Smooth muscle cell (in vitro differentiated cells): ENCODE measurements at regions not wholly inside any gene's neighbourhood (a gene's known extent, or its start where the extent isn't known, plus 50 kb on each side); places are given as distances from the start of the nearest gene placed in this dataset.

ENCODE experiments used
- DNase-seq: peaks from one replicate; lab custom pipeline; 2025; ENCODE audit not compliant: unreplicated experiment; lab: John Stamatoyannopoulos, UW
- H2AFZ ChIP-seq: fragments of 200-600 bp; sonication (generic); 2 replicates; pipeline ENCODE4 v1.6.0; 2016; ENCODE audit warnings: antibody characterized with exemption, low read depth, mild to moderate bottlenecking
- H3F3A ChIP-seq: fragments of 200-600 bp; sonication (generic); 2 replicates; pipeline ENCODE4 v1.6.0; 2017; ENCODE audit warnings: antibody characterized with exemption, low read depth
- H3K27ac ChIP-seq: fragments of 200-600 bp; sonication (generic); 2 replicates; pipeline ENCODE4 v1.5.1; 2016; ENCODE audit warnings: low read depth, mild to moderate bottlenecking
- H3K27me3 ChIP-seq: fragments of 200-600 bp; sonication (generic); 2 replicates; pipeline ENCODE4 v1.6.1; 2016; ENCODE audit warnings: low read depth, mild to moderate bottlenecking
- H3K36me3 ChIP-seq: fragments of 200-600 bp; sonication (generic); 2 replicates; pipeline ENCODE4 v1.5.1; 2016; ENCODE audit warnings: low read depth
- H3K4me1 ChIP-seq: fragments of 200-600 bp; sonication (generic); 2 replicates; pipeline ENCODE4 v1.5.1; 2016; ENCODE audit warnings: low read depth
- H3K4me2 ChIP-seq: fragments of 200-600 bp; sonication (generic); 2 replicates; pipeline ENCODE4 v1.6.0; 2016; ENCODE audit warnings: mild to moderate bottlenecking
- H3K4me3 ChIP-seq: fragments of 200-600 bp; sonication (generic); 2 replicates; pipeline ENCODE4 v1.5.1; 2016; ENCODE audit warnings: mild to moderate bottlenecking
- H3K79me2 ChIP-seq: fragments of 200-600 bp; sonication (generic); 2 replicates; pipeline ENCODE4 v1.6.0; 2016; ENCODE audit warnings: low read depth, mild to moderate bottlenecking
- H3K9ac ChIP-seq: fragments of 200-600 bp; sonication (generic); 2 replicates; pipeline ENCODE4 v1.6.0; 2016; ENCODE audit warnings: low read depth
- H3K9me3 ChIP-seq: fragments of 200-600 bp; sonication (generic); replicated peaks from 2 replicates; pipeline ENCODE4 v1.5.1; 2016; ENCODE audit warnings: low read depth
- H4K20me1 ChIP-seq: fragments of 200-600 bp; sonication (generic); 2 replicates; pipeline ENCODE4 v1.6.0; 2016; ENCODE audit warnings: low read depth
- CTCF ChIP-seq: fragments of 200-600 bp; sonication (generic); IDR thresholded peaks from 2 replicates; pipeline ENCODE4 v1.5.1; 2017; ENCODE audit warnings: borderline replicate concordance, mild to moderate bottlenecking, antibody characterized with exemption; ENCODE audit not compliant: insufficient read depth, poor library complexity, severe bottlenecking
- WGBS: methylation state at CpG from one replicate; pipeline ENCODE4 v1.1.7; 2016; ENCODE audit warnings: low lambda C conversion rate; 5-methylcytosine and 5-hydroxymethylcytosine counted together

- no peak for TF ChIP-seq CTCF
- Histone ChIP-seq H4K20me1 (no peaks in the 10 kb centered on the region), H3K27me3 (no peaks in the 10 kb centered on the region), H3K9me3 (no peaks in the 10 kb centered on the region), H2AFZ (peak overlapping the region; percentile 74), H3K36me3 (no peaks in the 10 kb centered on the region), H3K79me2 (no peaks in the 10 kb centered on the region), H3K4me2 (no peak overlapping the region), H3K4me3 (no peak overlapping the region), H3K27ac (no peak overlapping the region), H3K9ac (no peak overlapping the region), H3F3A (no peaks in the 10 kb centered on the region), H3K4me1 (no peaks in the 10 kb centered on the region)
- DNase-seq = no peak
- WGBS = 46% methylated on average over 2 of the region's 2 CpGs
Measured at GRCh38 chr6:22432060-22432459, 135.2 kb upstream of the PRL start.

- no peaks in the 10 kb centered on the region for H3K79me2 ChIP-seq
- no peaks in the 10 kb centered on the region for H3K27me3 ChIP-seq
- TF ChIP-seq CTCF = no peak
- no peak overlapping the region for H3K27ac ChIP-seq
- H3K4me1 ChIP-seq = no peaks in the 10 kb centered on the region
- 91% methylated on average over 6 of the region's 6 CpGs for WGBS
- H3K4me2 ChIP-seq = no peak overlapping the region
- H3F3A ChIP-seq = no peaks in the 10 kb centered on the region
- H3K9ac ChIP-seq = no peak overlapping the region
- no peak overlapping the region for H3K4me3 ChIP-seq
- no peaks in the 10 kb centered on the region for H4K20me1 ChIP-seq
- H3K36me3 ChIP-seq = no peaks in the 10 kb centered on the region
- H3K9me3 ChIP-seq = no peaks in the 10 kb centered on the region
- no peak for DNase-seq
- no peak overlapping the region for H2AFZ ChIP-seq
Measured at GRCh38 chr6:22433745-22434144, 135.6 kb upstream of the HDGFL1 start.

- Histone ChIP-seq H3K9ac (no peak overlapping the region), H3K4me3 (no peak overlapping the region), H3K27ac (no peak overlapping the region), H3K79me2 (no peaks in the 10 kb centered on the region), H2AFZ (no peak overlapping the region), H3K36me3 (no peaks in the 10 kb centered on the region), H4K20me1 (no peaks in the 10 kb centered on the region), H3K4me2 (no peak overlapping the region), H3K9me3 (no peaks in the 10 kb centered on the region), H3F3A (peaks cover under 1% of the 10 kb centered on the region), H3K27me3 (no peaks in the 10 kb centered on the region), H3K4me1 (no peaks in the 10 kb centered on the region)
- no peak for TF ChIP-seq CTCF
- 91% methylated on average over 4 of the region's 4 CpGs for WGBS
- DNase-seq = no peak
Measured at GRCh38 chr6:22435151-22435550, 134.2 kb upstream of the HDGFL1 start.

- no peaks in the 10 kb centered on the region for H4K20me1 ChIP-seq
- DNase-seq = no peak
- H2AFZ ChIP-seq = no peak overlapping the region
- H3K9me3 ChIP-seq = no peaks in the 10 kb centered on the region
- no peak overlapping the region for H3K9ac ChIP-seq
- H3K36me3 ChIP-seq = no peaks in the 10 kb centered on the region
- H3F3A ChIP-seq = peaks cover 5% of the 10 kb centered on the region
- H3K27me3 ChIP-seq = no peaks in the 10 kb centered on the region
- H3K4me3 ChIP-seq = no peak overlapping the region
- H3K4me2 ChIP-seq = no peak overlapping the region
- no peaks in the 10 kb centered on the region for H3K79me2 ChIP-seq
- no peak overlapping the region for H3K27ac ChIP-seq
- TF ChIP-seq CTCF = no peak
- H3K4me1 ChIP-seq = no peaks in the 10 kb centered on the region
- WGBS = 85% methylated on average over 2 of the region's 2 CpGs
Measured at GRCh38 chr6:22436134-22436533, 133.2 kb upstream of the HDGFL1 start.
